Esophagus (tissue), 2 donors: ENCODE measurements at regions not wholly inside any gene's neighbourhood (a gene's known extent, or its start where the extent isn't known, plus 50 kb on each side); places are given as distances from the start of the nearest gene placed in this dataset.

Experiments used
- H3K27ac ChIP-seq, 2 donors: one replicate each; pipeline ENCODE4 v1.5.1; 2013; ENCODE audit warnings: low read depth in 2 of 2, mild to moderate bottlenecking in 2 of 2, inconsistent platforms in 1 of 2, low read length in 1 of 2, moderate library complexity in 1 of 2
- H3K27me3 ChIP-seq, 2 donors: one replicate each; pipeline ENCODE4 v1.6.1; 2013; ENCODE audit warnings: low read length in 2 of 2, control low read depth in 1 of 2, mild to moderate bottlenecking in 1 of 2; ENCODE audit not compliant: insufficient read depth in 2 of 2, control insufficient read depth in 1 of 2
- H3K36me3 ChIP-seq, 2 donors: one replicate each; pipeline ENCODE4 v1.6.1; 2013; ENCODE audit warnings: low read length in 1 of 2; ENCODE audit not compliant: control insufficient read depth in 2 of 2, insufficient read depth in 2 of 2
- H3K4me1 ChIP-seq, 2 donors: one replicate each; pipeline ENCODE4 v1.6.1; 2013; ENCODE audit warnings: low read length in 1 of 2; ENCODE audit not compliant: control insufficient read depth in 2 of 2, insufficient read depth in 2 of 2
- H3K4me3 ChIP-seq, 2 donors: one replicate each; pipeline ENCODE4 v1.5.1; 2013; ENCODE audit warnings: low read length in 2 of 2, mild to moderate bottlenecking in 2 of 2, low read depth in 1 of 2, moderate library complexity in 1 of 2
- H3K9me3 ChIP-seq, 2 donors: one replicate each; pipeline ENCODE4 v1.6.1; 2013; ENCODE audit warnings: mild to moderate bottlenecking in 2 of 2, low read depth in 1 of 2, low read length in 1 of 2, moderate library complexity in 1 of 2; ENCODE audit not compliant: control insufficient read depth in 2 of 2, insufficient read depth in 1 of 2
- WGBS, 2 donors: extraction: QIAGEN DNeasy Blood & Tissue Kit; methylation state at CpG; one replicate each; pipeline ENCODE4 v1.1.7; 2013; 5-methylcytosine and 5-hydroxymethylcytosine counted together
- donor health status: healthy with polysubstance abuse.
- donor health status: Bipolar disorder and iron deficiency.

- no peaks in the 10 kb centered on the region for H3K4me1 ChIP-seq
- H3K36me3 ChIP-seq = no peaks in the 10 kb centered on the region
- no peak overlapping the region for H3K27ac ChIP-seq
- no peaks in the 10 kb centered on the region for H3K27me3 ChIP-seq
- 90 to 92% methylated on average over 4 of the region's 4 CpGs for WGBS, 2 donors
- peaks cover 3 to 7% of the 10 kb centered on the region in 2 donors for H3K9me3 ChIP-seq
- H3K4me3 ChIP-seq = no peak overlapping the region
Measured at GRCh38 chr10:130427216-130427722, 291.1 kb downstream of the GLRX3 start.

GRCh38 chr10:130428936-130429335, 292.7 kb downstream of the GLRX3 start:
- Histone ChIP-seq H3K27me3 (no peaks in the 10 kb centered on the region), H3K4me1 (no peaks in the 10 kb centered on the region), H3K4me3 (no peak overlapping the region), H3K9me3 (peaks cover 3 to 7% of the 10 kb centered on the region in 2 donors), H3K36me3 (no peaks in the 10 kb centered on the region), H3K27ac (no peak overlapping the region)
- WGBS, 2 donors = 53 to 66% methylated on average over 6 of the region's 6 CpGs

GRCh38 chr10:130429809-130430208, 293.6 kb downstream of the GLRX3 start:
- no peaks in the 10 kb centered on the region for H3K4me1 ChIP-seq
- no peaks in the 10 kb centered on the region for H3K36me3 ChIP-seq
- WGBS, 2 donors = 69 to 74% methylated on average over 4 of the region's 4 CpGs
- H3K27ac ChIP-seq = no peak overlapping the region
- peaks cover 3 to 4% of the 10 kb centered on the region in 2 donors for H3K9me3 ChIP-seq
- no peaks in the 10 kb centered on the region for H3K27me3 ChIP-seq
- H3K4me3 ChIP-seq = no peak overlapping the region

- 76 to 85% methylated on average over 4 of the region's 4 CpGs for WGBS, 2 donors
- Histone ChIP-seq H3K36me3 (no peaks in the 10 kb centered on the region), H3K27ac (no peak overlapping the region), H3K27me3 (no peaks in the 10 kb centered on the region), H3K4me3 (no peak overlapping the region), H3K9me3 (peaks cover 3 to 4% of the 10 kb centered on the region in 2 donors), H3K4me1 (no peaks in the 10 kb centered on the region)
Measured at GRCh38 chr10:130430291-130430690, 294.1 kb downstream of the GLRX3 start.

GRCh38 chr10:130430852-130431704, 294.9 kb downstream of the GLRX3 start:
- 85 to 89% methylated on average over 15 of the region's 15 CpGs for WGBS, 2 donors
- no peaks in the 10 kb centered on the region for H3K4me1 ChIP-seq

GRCh38 chr10:130432271-130432670, 296.1 kb downstream of the GLRX3 start:
- WGBS, 2 donors = 70 to 76% methylated on average over 7 of the region's 7 CpGs
- Histone ChIP-seq H3K9me3 (peaks cover 0 to 4% of the 10 kb centered on the region in 2 donors), H3K4me3 (no peak overlapping the region), H3K27ac (no peak overlapping the region), H3K4me1 (no peaks in the 10 kb centered on the region), H3K36me3 (no peaks in the 10 kb centered on the region), H3K27me3 (no peaks in the 10 kb centered on the region)

More at GRCh38 chr10:130430852-130431704, 294.9 kb downstream of the GLRX3 start:
- Histone ChIP-seq H3K27ac (no peak overlapping the region), H3K4me3 (no peak overlapping the region), H3K27me3 (no peaks in the 10 kb centered on the region), H3K9me3 (peaks cover 0 to 4% of the 10 kb centered on the region in 2 donors), H3K36me3 (no peaks in the 10 kb centered on the region)

GRCh38 chr10:130432850-130433249, 296.7 kb downstream of the GLRX3 start:
- Histone ChIP-seq H3K4me3 (no peak overlapping the region), H3K27ac (no peak overlapping the region), H3K4me1 (no peaks in the 10 kb centered on the region), H3K36me3 (no peaks in the 10 kb centered on the region), H3K27me3 (no peaks in the 10 kb centered on the region), H3K9me3 (peaks cover 0 to 4% of the 10 kb centered on the region in 2 donors)
- WGBS, 2 donors = 74% methylated on average over 9 of the region's 9 CpGs

GRCh38 chr10:130434446-130435385, 298.5 kb downstream of the GLRX3 start:
- 77 to 79% methylated on average over 14 of the region's 14 CpGs for WGBS, 2 donors
- Histone ChIP-seq H3K36me3 (no peaks in the 10 kb centered on the region), H3K27ac (no peak overlapping the region), H3K4me3 (no peak overlapping the region), H3K27me3 (no peaks in the 10 kb centered on the region), H3K4me1 (no peaks in the 10 kb centered on the region), H3K9me3 (peaks cover under 1 to 8% of the 10 kb centered on the region in 2 donors)

GRCh38 chr10:130435961-130436360, 299.8 kb downstream of the GLRX3 start:
- peaks cover 3 to 10% of the 10 kb centered on the region in 2 donors for H3K9me3 ChIP-seq
- no peak overlapping the region for H3K4me3 ChIP-seq
- no peaks in the 10 kb centered on the region for H3K36me3 ChIP-seq
- WGBS, 2 donors = 85 to 86% methylated on average over 3 of the region's 3 CpGs
- H3K27ac ChIP-seq = no peak overlapping the region
- H3K27me3 ChIP-seq = no peaks in the 10 kb centered on the region
- no peaks in the 10 kb centered on the region for H3K4me1 ChIP-seq
